ENCODE measurements at regions not wholly inside any gene's neighbourhood (a gene's known extent, or its start where the extent isn't known, plus 50 kb on each side); places are given as distances from the start of the nearest gene placed in this dataset.

GRCh38 chr4:41360214-41360920 is 103.6 kb downstream of the UCHL1 start:
- no peak for TF ChIP-seq TCF12 (IDR thresholded peaks at IDR 0.05; ENCODE audit: low read depth, low read length)
- no peak for TF ChIP-seq CTCF (IDR thresholded peaks at IDR 0.05; ENCODE audit: control extremely low read depth in 1 of 3, insufficient read depth in 1 of 3, low read depth in 1 of 3, low read length in 3 of 3)
- TF ChIP-seq RFX5 (IDR thresholded peaks at IDR 0.05; ENCODE audit: borderline replicate concordance, low read depth, low read length) = no peak
- no peak for TF ChIP-seq ZNF274 (IDR thresholded peaks at IDR 0.05; ENCODE audit: borderline replicate concordance, extremely low read depth, low read length)
- no peak for TF ChIP-seq RAD21 (IDR thresholded peaks at IDR 0.05 in 1 of 2, conservative IDR thresholded peaks at IDR 0.05 in 1 of 2; ENCODE audit: low read depth in 2 of 2, low read length in 2 of 2)
- no peak for TF ChIP-seq ATF3 (IDR thresholded peaks at IDR 0.05; ENCODE audit: insufficient read depth, low read depth, low read length)
- no peak for TF ChIP-seq EGR1 (IDR thresholded peaks at IDR 0.05; ENCODE audit: borderline replicate concordance, low read depth, low read length)
- TF ChIP-seq POLR2AphosphoS5 (IDR thresholded peaks at IDR 0.05; ENCODE audit: low read depth, low read length) = no peak
- TF ChIP-seq POLR2A (IDR thresholded peaks at IDR 0.05; ENCODE audit: control extremely low read depth in 1 of 2, low read depth in 2 of 2, low read length in 2 of 2) = no peak
- no peak for TF ChIP-seq EZH2 (IDR thresholded peaks at IDR 0.05; ENCODE audit: low read depth, low read length, severe bottlenecking)
- no peak for TF ChIP-seq YY1 (IDR thresholded peaks at IDR 0.05; ENCODE audit: low read depth, low read length)
- no peak for TF ChIP-seq SP1 (IDR thresholded peaks at IDR 0.05; ENCODE audit: low read depth, low read length)
- TF ChIP-seq CHD2 (IDR thresholded peaks at IDR 0.05; ENCODE audit: low read length) = no peak
- TF ChIP-seq RXRA (IDR thresholded peaks at IDR 0.05; ENCODE audit: insufficient read depth, low read depth, low read length) = no peak
